ENCODE measurements at regions not wholly inside any gene's neighbourhood (a gene's known extent, or its start where the extent isn't known, plus 50 kb on each side); places are given as distances from the start of the nearest gene placed in this dataset.

- Mint-ChIP-seq H3K27me3 (ENCODE audit: unreplicated experiment) (peaks cover 14% of the 10 kb centered on the region), H3K9me3 (ENCODE audit: unreplicated experiment) (peaks cover 2% of the 10 kb centered on the region), H3K4me1 (ENCODE audit: unreplicated experiment) (no peaks in the 10 kb centered on the region), H3K36me3 (ENCODE audit: unreplicated experiment) (no peaks in the 10 kb centered on the region), H3K4me3 (ENCODE audit: unreplicated experiment) (no peak overlapping the region), H3K27ac (ENCODE audit: unreplicated experiment) (no peak overlapping the region)
- TF ChIP-seq CTCF (IDR thresholded peaks at IDR 0.05): no peak
- no peak for DNase-seq (ENCODE audit: extremely low spot score, unreplicated experiment)
Observed at GRCh38 chr10:2714597-2714996, 352.8 kb upstream of the PFKP start.

- DNase-seq (ENCODE audit: extremely low spot score, unreplicated experiment): no peak
- no peak overlapping the region for H3K4me3 Mint-ChIP-seq (ENCODE audit: unreplicated experiment)
- no peaks in the 10 kb centered on the region for H3K4me1 Mint-ChIP-seq (ENCODE audit: unreplicated experiment)
- peaks cover 4% of the 10 kb centered on the region for H3K9me3 Mint-ChIP-seq (ENCODE audit: unreplicated experiment)
- TF ChIP-seq CTCF (IDR thresholded peaks at IDR 0.05): no peak
- peaks cover 21% of the 10 kb centered on the region for H3K27me3 Mint-ChIP-seq (ENCODE audit: unreplicated experiment)
- H3K27ac Mint-ChIP-seq (ENCODE audit: unreplicated experiment): no peak overlapping the region
- no peaks in the 10 kb centered on the region for H3K36me3 Mint-ChIP-seq (ENCODE audit: unreplicated experiment)
Observed at GRCh38 chr10:2703953-2704352, 363.4 kb upstream of the PFKP start.

DNA sequence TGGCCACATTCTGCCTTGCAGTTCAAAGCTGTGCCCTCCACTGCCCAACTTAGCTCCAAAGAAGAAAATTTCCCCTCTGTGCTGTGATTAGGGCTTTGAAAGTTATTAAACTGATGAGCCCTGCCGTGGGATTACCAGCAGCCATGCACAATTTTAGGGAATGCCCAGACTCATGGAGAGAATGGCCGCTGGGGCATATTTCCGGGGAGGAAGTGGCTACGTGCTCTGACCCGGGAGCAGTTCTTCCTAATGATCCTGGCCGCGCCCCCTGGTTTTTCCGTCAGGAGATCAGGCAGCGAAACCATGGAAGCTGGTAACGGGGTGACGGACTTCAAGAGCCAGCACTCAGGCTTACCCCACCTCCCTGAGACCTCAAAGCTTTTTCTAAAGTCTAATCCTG, 365.5 kb upstream of the PFKP start:
- Mint-ChIP-seq H3K4me3 (ENCODE audit: unreplicated experiment) (no peak overlapping the region), H3K4me1 (ENCODE audit: unreplicated experiment) (no peaks in the 10 kb centered on the region), H3K27me3 (ENCODE audit: unreplicated experiment) (peaks cover 24% of the 10 kb centered on the region), H3K27ac (ENCODE audit: unreplicated experiment) (no peak overlapping the region), H3K9me3 (ENCODE audit: unreplicated experiment) (no peaks in the 10 kb centered on the region), H3K36me3 (ENCODE audit: unreplicated experiment) (no peaks in the 10 kb centered on the region)
- TF ChIP-seq CTCF (IDR thresholded peaks at IDR 0.05): no peak
- no peak for DNase-seq (ENCODE audit: extremely low spot score, unreplicated experiment)

DNA sequence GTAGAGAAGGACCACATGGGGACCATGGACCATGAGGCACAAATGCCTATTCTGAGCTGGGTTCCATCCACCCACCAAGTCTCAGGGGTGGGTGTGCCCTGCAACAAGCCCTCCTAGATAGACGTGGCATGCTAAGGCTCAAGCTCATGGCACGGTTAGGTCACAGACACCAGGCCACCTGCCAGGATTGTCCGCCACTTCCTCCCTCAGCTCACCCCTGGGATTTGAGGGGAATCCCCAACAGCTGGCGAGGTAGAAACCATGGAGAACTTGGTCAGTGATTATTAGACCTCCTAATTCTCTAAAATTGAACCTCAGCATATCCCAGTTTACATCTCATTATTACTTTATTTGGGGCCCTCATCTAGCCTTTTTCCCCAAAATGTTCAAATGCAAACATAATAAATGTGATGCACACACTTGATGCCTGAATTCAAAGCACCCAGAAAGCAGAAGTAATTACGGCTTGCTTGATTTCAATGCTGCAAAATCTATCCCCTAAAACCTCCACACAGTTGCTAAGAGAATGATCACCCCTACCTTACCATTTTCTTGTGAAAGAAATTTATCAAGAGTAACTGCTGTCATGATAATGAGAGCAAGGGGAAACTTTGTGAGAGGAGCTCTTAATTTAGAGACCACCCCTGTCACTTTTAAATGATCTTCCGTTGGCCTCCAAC, 366.6 kb upstream of the PFKP start:
- no peak for TF ChIP-seq CTCF (IDR thresholded peaks at IDR 0.05)
- no peak overlapping the region for H3K27ac Mint-ChIP-seq (ENCODE audit: unreplicated experiment)
- no peaks in the 10 kb centered on the region for H3K4me1 Mint-ChIP-seq (ENCODE audit: unreplicated experiment)
- no peaks in the 10 kb centered on the region for H3K9me3 Mint-ChIP-seq (ENCODE audit: unreplicated experiment)
- DNase-seq (ENCODE audit: extremely low spot score, unreplicated experiment): no peak
- H3K27me3 Mint-ChIP-seq (ENCODE audit: unreplicated experiment): peaks cover 21% of the 10 kb centered on the region
- H3K4me3 Mint-ChIP-seq (ENCODE audit: unreplicated experiment): no peak overlapping the region
- H3K36me3 Mint-ChIP-seq (ENCODE audit: unreplicated experiment): no peaks in the 10 kb centered on the region

DNA sequence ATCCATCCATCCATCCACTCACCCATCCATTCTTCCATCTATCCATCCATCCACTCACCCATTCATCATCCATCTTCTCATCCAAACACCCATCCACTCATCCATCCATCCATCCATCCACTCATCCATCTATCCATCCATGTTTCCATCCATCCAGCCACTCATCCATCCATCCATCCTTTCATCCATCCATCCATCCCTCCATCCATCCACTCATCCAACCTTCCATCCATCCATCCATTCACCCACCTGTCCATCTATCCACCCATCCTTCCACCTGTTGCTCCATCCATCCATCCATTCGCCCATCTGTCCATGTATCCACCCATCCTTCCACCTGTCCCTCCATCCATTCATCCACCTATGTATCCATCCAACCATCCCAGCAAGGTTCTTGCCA, 378.4 kb upstream of the PFKP start:
- H3K4me1 Mint-ChIP-seq (ENCODE audit: unreplicated experiment): no peaks in the 10 kb centered on the region
- peaks cover 4% of the 10 kb centered on the region for H3K27me3 Mint-ChIP-seq (ENCODE audit: unreplicated experiment)
- H3K36me3 Mint-ChIP-seq (ENCODE audit: unreplicated experiment): no peaks in the 10 kb centered on the region
- no peaks in the 10 kb centered on the region for H3K9me3 Mint-ChIP-seq (ENCODE audit: unreplicated experiment)
- H3K27ac Mint-ChIP-seq (ENCODE audit: unreplicated experiment): no peak overlapping the region
- DNase-seq (ENCODE audit: extremely low spot score, unreplicated experiment): no peak
- no peak for TF ChIP-seq CTCF (IDR thresholded peaks at IDR 0.05)
- H3K4me3 Mint-ChIP-seq (ENCODE audit: unreplicated experiment): no peak overlapping the region
